ENCODE measurements at regions not wholly inside any gene's neighbourhood (a gene's known extent, or its start where the extent isn't known, plus 50 kb on each side); places are given as distances from the start of the nearest gene placed in this dataset.

DNA sequence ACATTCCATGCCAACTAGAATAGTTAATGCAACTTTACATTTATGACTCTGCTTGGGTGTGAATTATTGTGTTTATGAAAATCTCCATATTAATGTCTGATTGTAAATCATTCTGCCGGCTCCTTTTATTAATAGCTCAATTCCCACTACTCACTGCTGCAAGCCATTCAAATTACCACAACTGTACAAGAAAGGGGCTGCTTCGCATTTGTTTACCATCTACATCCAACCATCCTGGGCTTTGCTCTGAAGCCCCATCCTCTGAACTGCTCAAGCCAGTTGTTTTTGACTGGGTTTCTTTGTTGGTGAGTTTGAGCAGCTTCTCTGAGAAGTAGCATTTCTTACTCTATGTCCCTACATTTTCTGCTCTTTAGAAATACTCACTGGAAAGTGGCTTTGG, 451.6 kb upstream of the CADM1 start:
- 92% methylated on average over 2 of the region's 2 CpGs for WGBS, 2 donors
- H3K36me3 ChIP-seq (ENCODE audit: low read depth, missing control alignments) = no peaks in the 10 kb centered on the region
- H3K4me3 ChIP-seq = no peak overlapping the region
- intact Hi-C loops (cut with DNase I; ENCODE audit: low total_unique reads) = no loop called here
- TF ChIP-seq CTCF (IDR thresholded peaks at IDR 0.05) (no peak), POLR2A (IDR thresholded peaks at IDR 0.05) (no peak)
- peaks cover 5% of the 10 kb centered on the region for H3K4me1 ChIP-seq
- H3K27ac ChIP-seq = no peak overlapping the region
- no peaks in the 10 kb centered on the region for H3K9me3 ChIP-seq
- H3K27me3 ChIP-seq = no peaks in the 10 kb centered on the region
- DNase-seq = no peak

DNA sequence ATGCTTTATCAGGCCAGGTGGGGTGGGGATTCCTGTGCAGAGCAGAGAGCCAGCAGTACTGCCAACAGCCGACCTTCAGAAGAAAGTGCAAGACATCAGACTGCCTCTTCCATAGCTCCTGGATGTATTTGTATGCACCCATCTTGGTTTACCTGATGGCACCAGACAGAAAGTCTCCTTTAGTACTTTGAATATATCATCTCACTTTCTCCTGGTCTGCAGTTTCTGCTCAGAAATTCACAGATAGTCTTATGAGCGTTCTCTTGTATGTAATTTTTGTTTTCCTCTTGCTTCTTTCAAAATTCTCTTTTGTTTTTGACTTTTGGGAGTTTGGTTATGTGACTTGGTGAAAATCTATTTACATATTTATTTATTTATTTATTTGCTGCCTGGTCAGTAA, 446.4 kb upstream of the CADM1 start:
- Histone ChIP-seq H3K36me3 (ENCODE audit: low read depth, missing control alignments) (no peaks in the 10 kb centered on the region), H3K4me1 (no peaks in the 10 kb centered on the region), H3K9me3 (no peaks in the 10 kb centered on the region), H3K27me3 (no peaks in the 10 kb centered on the region), H3K27ac (no peak overlapping the region), H3K4me3 (no peak overlapping the region)
- no peak for DNase-seq
- intact Hi-C loops (cut with DNase I; ENCODE audit: low total_unique reads) = no loop called here
- TF ChIP-seq POLR2A (IDR thresholded peaks at IDR 0.05) (no peak), CTCF (IDR thresholded peaks at IDR 0.05) (no peak)
- 93 to 98% methylated on average over 2 of the region's 2 CpGs for WGBS, 2 donors

- Histone ChIP-seq H3K9me3 (no peaks in the 10 kb centered on the region), H3K27me3 (no peaks in the 10 kb centered on the region), H3K36me3 (ENCODE audit: low read depth, missing control alignments) (no peaks in the 10 kb centered on the region), H3K4me1 (no peaks in the 10 kb centered on the region), H3K27ac (no peak overlapping the region), H3K4me3 (no peak overlapping the region)
- DNase-seq = no peak
- WGBS, 2 donors = 87 to 88% methylated on average over 8 of the region's 8 CpGs
- no peak for TF ChIP-seq CTCF (IDR thresholded peaks at IDR 0.05)
- no peak for TF ChIP-seq POLR2A (IDR thresholded peaks at IDR 0.05)
- intact Hi-C loops (cut with DNase I; ENCODE audit: low total_unique reads) = no loop called here
Measured at GRCh38 chr11:115944596-115944995, 440.4 kb upstream of the CADM1 start.

DNA sequence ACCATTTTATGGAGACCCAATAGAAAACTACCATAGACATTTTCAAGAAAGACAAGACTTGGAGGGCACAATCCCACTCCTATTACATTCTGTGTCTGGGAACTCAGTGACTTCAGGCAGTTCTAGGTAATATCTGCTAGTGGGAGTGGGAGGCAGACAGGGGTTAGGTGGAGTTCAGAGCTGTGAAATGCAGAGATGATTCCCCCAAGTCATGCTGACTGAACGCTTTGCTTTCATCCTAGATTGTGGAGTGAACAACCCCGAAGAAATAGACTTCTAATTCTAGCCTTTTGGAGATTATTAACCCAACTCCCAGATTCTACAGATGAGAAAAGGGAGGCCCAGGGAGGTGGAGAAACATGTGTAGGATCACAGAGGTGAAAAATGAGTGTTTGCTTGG, 437.8 kb upstream of the CADM1 start:
- Histone ChIP-seq H3K27ac (no peak overlapping the region), H3K4me1 (no peaks in the 10 kb centered on the region), H3K9me3 (no peaks in the 10 kb centered on the region), H3K36me3 (ENCODE audit: low read depth, missing control alignments) (no peaks in the 10 kb centered on the region), H3K27me3 (no peaks in the 10 kb centered on the region), H3K4me3 (no peak overlapping the region)
- DNase-seq = no peak
- 83 to 93% methylated on average over 2 of the region's 2 CpGs for WGBS, 2 donors
- intact Hi-C loops (cut with DNase I; ENCODE audit: low total_unique reads) = no loop called here
- no peak for TF ChIP-seq POLR2A (IDR thresholded peaks at IDR 0.05)
- no peak for TF ChIP-seq CTCF (IDR thresholded peaks at IDR 0.05)

- 79 to 86% methylated on average over 15 of the region's 15 CpGs for WGBS, 2 donors
- TF ChIP-seq POLR2A (IDR thresholded peaks at IDR 0.05) (no peak), CTCF (IDR thresholded peaks at IDR 0.05) (no peak)
- H3K36me3 ChIP-seq (ENCODE audit: low read depth, missing control alignments) = no peaks in the 10 kb centered on the region
- no peak overlapping the region for H3K27ac ChIP-seq
- peak; percentile 27 for DNase-seq
- H3K27me3 ChIP-seq = no peaks in the 10 kb centered on the region
- intact Hi-C loops (cut with DNase I; ENCODE audit: low total_unique reads) = no loop called here
- H3K4me3 ChIP-seq = no peak overlapping the region
- H3K4me1 ChIP-seq = no peaks in the 10 kb centered on the region
- no peaks in the 10 kb centered on the region for H3K9me3 ChIP-seq
Measured at GRCh38 chr11:115941481-115941993, 437.3 kb upstream of the CADM1 start.
